T-helper 17 cell (primary cell): ENCODE measurements at regions not wholly inside any gene's neighbourhood (a gene's known extent, or its start where the extent isn't known, plus 50 kb on each side); places are given as distances from the start of the nearest gene placed in this dataset.
A peak's percentile ranks its signal among the peaks of the same experiment; 100 is the strongest.

Source experiments
- ATAC-seq: fragments of 150-1000 bp; cut with Tn5 transposase; 2 replicates; pipeline ENCODE4 v1.10.0; 2021; ENCODE audit warnings: mild to moderate bottlenecking, moderate library complexity
- DNase-seq, 3 donors: peaks; one replicate each; pipeline versions ENCODE4 v3.0.0 to v3.0.0-alpha.2; 2020 to 2021
- H3K9me3 ChIP-seq: one replicate; pipeline ENCODE4 v1.7.0; 2013; ENCODE audit warnings: low read length, mild to moderate bottlenecking; ENCODE audit not compliant: control insufficient read depth, poor library complexity, severe bottlenecking
- H3K27ac Mint-ChIP-seq: one replicate; pipeline ENCODE4 v1.8.0; 2022; ENCODE audit warnings: mild to moderate bottlenecking, moderate library complexity, mixed read lengths
- H3K27me3 Mint-ChIP-seq: one replicate; pipeline ENCODE4 v1.8.0; 2022; ENCODE audit warnings: mixed read lengths
- H3K36me3 Mint-ChIP-seq: one replicate; pipeline ENCODE4 v1.8.0; 2022; ENCODE audit warnings: low read depth, mixed read lengths
- H3K4me1 Mint-ChIP-seq: one replicate; pipeline ENCODE4 v1.8.0; 2022; ENCODE audit warnings: mild to moderate bottlenecking, mixed read lengths
- H3K4me3 Mint-ChIP-seq: one replicate; pipeline ENCODE4 v1.8.0; 2022; ENCODE audit warnings: mild to moderate bottlenecking, moderate library complexity, mixed read lengths

- H3K4me3 Mint-ChIP-seq, result no peak overlapping the region
- H3K36me3 Mint-ChIP-seq, result no peaks in the 10 kb centered on the region
- no peaks in the 10 kb centered on the region for H3K27me3 Mint-ChIP-seq
- DNase-seq (no peak), ATAC-seq (no peak)
- no peaks in the 10 kb centered on the region for H3K9me3 ChIP-seq
- no peak overlapping the region for H3K27ac Mint-ChIP-seq
- H3K4me1 Mint-ChIP-seq, result no peaks in the 10 kb centered on the region
Measured at GRCh38 chr16:64440005-64440404, 681.9 kb downstream of the CDH11 start.

- H3K4me1 Mint-ChIP-seq, result no peaks in the 10 kb centered on the region
- H3K4me3 Mint-ChIP-seq, result no peak overlapping the region
- no peaks in the 10 kb centered on the region for H3K27me3 Mint-ChIP-seq
- no peak for ATAC-seq
- no peak for DNase-seq
- no peaks in the 10 kb centered on the region for H3K9me3 ChIP-seq
- H3K27ac Mint-ChIP-seq, result no peak overlapping the region
- H3K36me3 Mint-ChIP-seq, result no peaks in the 10 kb centered on the region
Measured at GRCh38 chr16:64437706-64438324, 684.0 kb downstream of the CDH11 start.

DNA sequence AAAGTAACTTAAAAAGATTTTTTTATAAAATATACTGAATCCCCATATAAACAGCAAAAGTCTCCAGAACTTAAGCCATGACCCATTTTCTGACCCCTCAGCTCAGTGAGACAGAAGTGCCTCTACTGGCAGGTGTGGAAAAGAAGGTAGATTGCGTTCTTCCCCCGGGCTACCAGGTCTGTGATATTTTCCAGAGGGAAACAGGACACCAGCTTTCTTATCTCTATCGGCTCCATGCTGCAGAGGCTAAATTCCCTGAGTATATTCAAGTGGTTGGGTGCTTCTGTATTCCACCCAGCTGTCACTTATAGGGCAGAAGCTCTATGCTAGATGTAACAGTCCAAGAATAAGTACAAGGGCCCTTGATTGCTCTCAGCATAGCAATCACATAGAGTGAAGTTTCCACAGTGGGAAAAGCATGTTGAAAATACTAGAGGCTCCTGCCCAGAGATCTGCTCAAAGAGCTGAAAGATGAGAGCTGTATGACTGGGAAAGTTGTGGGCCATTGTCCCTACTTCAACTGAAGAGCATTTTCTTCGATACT lies 687.3 kb downstream of the CDH11 start:
- H3K9me3 ChIP-seq, result no peaks in the 10 kb centered on the region
- ATAC-seq (no peak), DNase-seq (no peak)
- Mint-ChIP-seq H3K4me3 (no peak overlapping the region), H3K4me1 (no peaks in the 10 kb centered on the region), H3K27ac (no peak overlapping the region), H3K27me3 (no peaks in the 10 kb centered on the region), H3K36me3 (no peaks in the 10 kb centered on the region)

- no peak for ATAC-seq
- no peak overlapping the region for H3K4me3 Mint-ChIP-seq
- no peaks in the 10 kb centered on the region for H3K9me3 ChIP-seq
- no peaks in the 10 kb centered on the region for H3K27me3 Mint-ChIP-seq
- DNase-seq, result no peak
- H3K27ac Mint-ChIP-seq, result no peak overlapping the region
- no peaks in the 10 kb centered on the region for H3K4me1 Mint-ChIP-seq
- H3K36me3 Mint-ChIP-seq, result no peaks in the 10 kb centered on the region
Measured at GRCh38 chr16:64428463-64429113, 693.3 kb downstream of the CDH11 start.

- Mint-ChIP-seq H3K4me1 (no peaks in the 10 kb centered on the region), H3K4me3 (no peak overlapping the region), H3K27ac (no peak overlapping the region), H3K36me3 (no peaks in the 10 kb centered on the region), H3K27me3 (no peaks in the 10 kb centered on the region)
- H3K9me3 ChIP-seq, result no peaks in the 10 kb centered on the region
- no peak for ATAC-seq
- DNase-seq, result no peak
Measured at GRCh38 chr16:64426131-64426666, 695.7 kb downstream of the CDH11 start.

- ATAC-seq, result no peak
- Mint-ChIP-seq H3K36me3 (no peaks in the 10 kb centered on the region), H3K27me3 (no peaks in the 10 kb centered on the region), H3K27ac (no peak overlapping the region), H3K4me3 (no peak overlapping the region), H3K4me1 (no peaks in the 10 kb centered on the region)
- no peaks in the 10 kb centered on the region for H3K9me3 ChIP-seq
- DNase-seq, result no peak
Measured at GRCh38 chr16:64425381-64425780, 696.5 kb downstream of the CDH11 start.

DNA sequence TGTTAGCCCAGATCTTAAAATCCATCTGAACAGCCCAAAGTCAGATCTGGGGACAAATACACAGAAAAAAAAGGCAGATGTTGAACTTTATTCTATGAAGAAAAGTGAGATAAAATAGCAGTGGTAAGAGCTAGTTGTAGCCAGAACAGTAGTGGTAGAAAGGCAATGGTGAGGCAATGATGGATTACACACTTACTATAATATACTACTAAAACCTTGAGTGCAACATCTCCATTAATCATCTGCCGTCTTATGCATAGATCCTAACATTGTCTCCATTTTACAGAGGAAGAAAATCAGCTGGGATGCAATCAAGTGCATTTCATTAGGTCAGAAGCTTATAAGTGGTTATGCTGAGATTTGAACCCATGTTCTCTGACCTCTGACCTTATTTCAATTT lies 699.6 kb downstream of the CDH11 start:
- no peak overlapping the region for H3K27ac Mint-ChIP-seq
- ATAC-seq, result no peak

GRCh38 chr16:64421515-64421914 lies 700.3 kb downstream of the CDH11 start:
- Mint-ChIP-seq H3K27me3 (no peaks in the 10 kb centered on the region), H3K36me3 (no peaks in the 10 kb centered on the region), H3K4me1 (no peaks in the 10 kb centered on the region), H3K27ac (no peak overlapping the region), H3K4me3 (no peak overlapping the region)
- DNase-seq (no peak), ATAC-seq (no peak)
- no peaks in the 10 kb centered on the region for H3K9me3 ChIP-seq

More for the DNA sequence above, 699.6 kb downstream of the CDH11 start:
- Mint-ChIP-seq H3K4me3 (no peak overlapping the region), H3K27me3 (no peaks in the 10 kb centered on the region), H3K36me3 (no peaks in the 10 kb centered on the region), H3K4me1 (no peaks in the 10 kb centered on the region)
- H3K9me3 ChIP-seq, result no peaks in the 10 kb centered on the region
- no peak for DNase-seq

- no peaks in the 10 kb centered on the region for H3K4me1 Mint-ChIP-seq
Measured at GRCh38 chr16:64419832-64420231, 702.0 kb downstream of the CDH11 start.

GRCh38 chr16:64417711-64418227 lies 704.1 kb downstream of the CDH11 start:
- Mint-ChIP-seq H3K4me3 (no peak overlapping the region), H3K27ac (no peak overlapping the region), H3K4me1 (no peaks in the 10 kb centered on the region), H3K27me3 (no peaks in the 10 kb centered on the region), H3K36me3 (no peaks in the 10 kb centered on the region)
- H3K9me3 ChIP-seq, result no peaks in the 10 kb centered on the region
- ATAC-seq, result no peak
- no peak for DNase-seq

More at GRCh38 chr16:64419832-64420231, 702.0 kb downstream of the CDH11 start:
- Mint-ChIP-seq H3K36me3 (no peaks in the 10 kb centered on the region), H3K27ac (no peak overlapping the region), H3K4me3 (no peak overlapping the region), H3K27me3 (no peaks in the 10 kb centered on the region)
- ATAC-seq (no peak), DNase-seq (no peak)
- H3K9me3 ChIP-seq, result no peaks in the 10 kb centered on the region

DNA sequence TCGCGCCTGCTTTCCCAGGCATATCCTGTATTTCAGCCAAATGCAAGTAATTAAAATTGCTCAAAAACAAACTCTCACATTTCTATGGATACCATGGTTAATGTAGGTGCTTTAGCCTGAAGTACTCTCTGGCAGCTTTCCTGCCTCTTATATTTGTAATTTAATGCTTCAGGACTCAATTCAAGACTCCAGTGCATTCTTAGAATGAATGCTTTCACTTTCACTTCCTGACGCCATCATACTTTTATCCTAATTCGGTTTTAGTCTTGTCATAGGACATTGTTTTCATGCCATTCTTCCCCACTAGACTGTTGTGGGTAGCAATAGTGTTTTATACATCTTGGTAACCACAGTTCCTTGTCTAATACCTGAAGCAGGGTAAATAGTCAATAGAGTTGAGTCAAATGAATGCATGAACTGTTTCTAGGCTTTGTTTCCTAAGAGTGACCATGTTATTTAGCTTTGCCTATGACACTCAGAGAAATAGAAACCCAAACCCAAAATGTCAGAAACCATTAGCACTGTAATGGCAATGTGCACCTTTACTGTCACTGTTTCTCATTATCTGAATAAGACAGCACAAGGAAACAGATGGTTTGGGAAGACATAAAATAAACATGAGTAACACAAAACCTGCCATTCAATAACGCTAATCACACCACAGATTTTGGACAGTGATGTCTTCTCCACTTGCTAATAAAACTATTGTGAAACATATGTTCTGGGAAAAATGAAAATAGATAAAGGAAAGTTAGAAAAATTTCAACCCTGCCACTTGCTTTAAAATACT lies 705.5 kb downstream of the CDH11 start:
- Mint-ChIP-seq H3K4me3 (peak overlapping the region; percentile 13), H3K36me3 (no peaks in the 10 kb centered on the region), H3K27me3 (no peaks in the 10 kb centered on the region), H3K27ac (no peak overlapping the region), H3K4me1 (no peaks in the 10 kb centered on the region)
- no peaks in the 10 kb centered on the region for H3K9me3 ChIP-seq
- DNase-seq (no peak), ATAC-seq (no peak)

DNA sequence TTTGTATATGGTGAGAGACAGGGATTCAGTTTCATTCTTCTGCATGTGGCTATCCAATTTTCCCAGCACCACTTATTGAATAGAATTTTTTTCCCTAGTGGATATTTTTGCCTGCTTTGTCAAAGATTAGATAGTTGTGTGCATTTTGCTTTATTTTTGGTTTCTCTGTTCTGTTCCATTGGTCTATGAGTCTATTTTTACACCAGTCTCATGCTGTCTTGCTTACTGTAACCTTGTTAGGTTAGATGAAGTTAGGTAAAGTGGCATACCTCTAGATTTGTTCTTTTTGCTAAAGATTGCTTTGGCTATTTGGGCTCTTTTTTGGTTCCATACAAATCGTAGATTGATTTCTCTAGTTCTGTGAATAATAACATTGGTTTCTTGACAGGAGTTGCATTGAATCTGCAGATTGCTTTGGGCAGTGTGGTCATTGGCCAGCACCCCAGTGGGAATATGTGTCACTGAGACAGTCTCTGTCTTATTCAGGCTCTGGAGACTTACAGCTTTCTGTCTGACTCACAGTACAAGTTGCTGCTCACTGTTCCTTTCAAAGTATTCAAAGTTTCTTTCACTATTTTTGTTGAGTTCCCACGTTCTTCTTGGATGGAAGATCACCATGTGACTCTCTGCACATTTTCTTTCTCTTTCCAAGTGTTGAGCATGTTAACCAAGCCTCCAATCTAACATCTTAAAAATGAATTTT lies 709.1 kb downstream of the CDH11 start:
- Mint-ChIP-seq H3K27ac (no peak overlapping the region), H3K4me1 (no peaks in the 10 kb centered on the region), H3K27me3 (no peaks in the 10 kb centered on the region), H3K36me3 (no peaks in the 10 kb centered on the region), H3K4me3 (no peak overlapping the region)
- ATAC-seq, result no peak
- no peaks in the 10 kb centered on the region for H3K9me3 ChIP-seq
- no peak for DNase-seq

DNA sequence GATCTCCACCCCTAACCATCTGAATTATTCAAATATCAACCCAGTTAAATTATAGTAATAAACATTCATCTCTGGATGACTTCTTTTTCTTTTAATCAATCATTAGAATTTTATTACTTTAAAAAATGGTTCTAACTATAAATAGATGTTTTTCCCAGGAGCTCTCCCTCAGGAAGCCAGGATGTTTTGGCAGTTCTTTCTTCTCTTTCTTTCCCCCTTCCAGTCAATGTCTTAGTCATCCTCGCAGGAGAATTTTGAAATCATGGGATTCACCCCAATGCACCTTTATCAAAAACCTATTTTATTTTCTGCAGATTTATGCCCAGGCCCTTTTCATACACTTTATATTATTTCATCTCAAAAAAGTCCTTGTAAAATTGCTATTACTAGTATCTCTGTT lies 711.6 kb downstream of the CDH11 start:
- Mint-ChIP-seq H3K36me3 (no peaks in the 10 kb centered on the region), H3K4me3 (no peak overlapping the region), H3K4me1 (no peaks in the 10 kb centered on the region), H3K27ac (no peak overlapping the region), H3K27me3 (no peaks in the 10 kb centered on the region)
- DNase-seq (no peak), ATAC-seq (no peak)
- no peaks in the 10 kb centered on the region for H3K9me3 ChIP-seq
